IPS-15b (cell line): ENCODE measurements at regions not wholly inside any gene's neighbourhood (a gene's known extent, or its start where the extent isn't known, plus 50 kb on each side); places are given as distances from the start of the nearest gene placed in this dataset.

ENCODE experiments used
- H3K27me3 ChIP-seq: one replicate; pipeline ENCODE4 v1.6.1; 2013; ENCODE audit warnings: low read length; ENCODE audit not compliant: control insufficient read depth, insufficient read depth
- H3K36me3 ChIP-seq: one replicate; pipeline ENCODE4 v1.6.1; 2013; ENCODE audit warnings: low read length; ENCODE audit not compliant: control insufficient read depth, insufficient read depth
- H3K4me1 ChIP-seq: one replicate; pipeline ENCODE4 v1.6.1; 2013; ENCODE audit warnings: mild to moderate bottlenecking, low read length; ENCODE audit not compliant: control insufficient read depth, insufficient read depth
- H3K4me3 ChIP-seq: one replicate; pipeline ENCODE4 v1.5.1; 2013; ENCODE audit warnings: low read depth, low read length
- H3K9ac ChIP-seq: one replicate; pipeline ENCODE4 v1.6.1; 2013; ENCODE audit warnings: low read depth, mild to moderate bottlenecking, low read length
- H3K9me3 ChIP-seq: one replicate; pipeline ENCODE4 v1.6.1; 2013; ENCODE audit warnings: mild to moderate bottlenecking, low read length; ENCODE audit not compliant: control insufficient read depth, insufficient read depth

DNA sequence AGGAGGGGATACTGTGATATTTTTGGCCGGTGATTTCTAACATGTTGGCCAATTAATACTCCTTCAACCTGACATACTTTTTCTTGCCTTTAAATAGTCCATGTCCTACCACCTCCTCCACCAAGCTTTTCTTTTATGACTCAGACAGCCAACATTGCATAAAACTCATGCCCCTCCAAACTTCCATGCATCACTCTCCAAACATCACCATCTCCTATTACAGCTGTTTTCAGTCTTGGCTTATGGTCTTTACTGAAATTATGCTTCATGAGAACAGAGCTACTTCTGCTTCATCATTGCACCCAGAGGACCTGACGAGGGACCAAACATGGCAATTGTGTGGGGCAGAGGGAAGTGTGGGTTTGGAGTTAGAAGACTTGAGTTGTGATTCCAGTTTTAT, 305.4 kb downstream of the LPIN1 start:
- Histone ChIP-seq H3K27me3 (no peaks in the 10 kb centered on the region), H3K9me3 (no peaks in the 10 kb centered on the region), H3K4me1 (no peaks in the 10 kb centered on the region), H3K4me3 (no peak overlapping the region), H3K36me3 (no peaks in the 10 kb centered on the region), H3K9ac (no peak overlapping the region)

GRCh38 chr2:12052796-12053195, 306.4 kb downstream of the LPIN1 start:
- no peak overlapping the region for H3K4me3 ChIP-seq
- no peaks in the 10 kb centered on the region for H3K9me3 ChIP-seq
- no peaks in the 10 kb centered on the region for H3K4me1 ChIP-seq
- no peak overlapping the region for H3K9ac ChIP-seq
- H3K27me3 ChIP-seq = no peaks in the 10 kb centered on the region
- H3K36me3 ChIP-seq = no peaks in the 10 kb centered on the region

GRCh38 chr2:12054956-12055618, 308.7 kb downstream of the LPIN1 start:
- Histone ChIP-seq H3K4me1 (no peaks in the 10 kb centered on the region), H3K27me3 (no peaks in the 10 kb centered on the region), H3K9ac (no peak overlapping the region), H3K36me3 (no peaks in the 10 kb centered on the region), H3K4me3 (no peak overlapping the region), H3K9me3 (no peaks in the 10 kb centered on the region)

DNA sequence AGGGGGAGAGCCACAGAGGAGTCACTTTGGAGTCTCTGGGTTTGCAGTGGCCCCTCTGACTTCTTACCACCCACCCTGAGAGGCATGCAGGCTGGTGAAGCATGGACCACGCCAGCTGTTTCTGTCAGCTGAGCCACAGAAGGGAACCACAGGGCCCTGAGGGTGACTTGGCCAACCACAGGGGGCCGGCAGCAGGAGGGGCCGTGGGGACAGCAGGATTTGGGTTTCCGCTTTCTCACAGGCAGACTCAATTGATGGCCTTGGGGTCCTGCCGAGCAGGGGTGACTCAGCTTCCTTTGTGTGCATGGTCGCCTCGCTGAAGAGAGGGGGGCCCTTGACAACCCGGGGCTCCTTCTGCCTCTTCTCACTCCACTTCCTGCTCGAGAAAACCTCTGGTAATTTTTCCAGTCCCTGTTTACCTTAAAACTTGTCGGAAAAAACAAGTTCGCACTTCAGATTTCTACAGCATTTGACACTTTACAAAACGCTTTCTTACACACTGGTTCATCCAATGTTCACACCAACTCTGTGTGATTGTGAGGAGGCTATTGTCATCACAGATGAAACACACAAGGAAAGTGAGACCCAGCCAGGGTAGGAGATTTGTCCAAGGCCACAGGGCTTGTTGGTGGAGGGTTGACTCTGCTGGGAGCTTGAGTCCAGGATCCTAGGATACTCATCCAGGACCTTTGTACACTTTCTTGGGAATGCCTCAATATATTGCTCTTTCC, 311.2 kb downstream of the LPIN1 start:
- Histone ChIP-seq H3K4me3 (no peak overlapping the region), H3K4me1 (no peaks in the 10 kb centered on the region), H3K36me3 (no peaks in the 10 kb centered on the region), H3K27me3 (no peaks in the 10 kb centered on the region), H3K9ac (no peak overlapping the region), H3K9me3 (no peaks in the 10 kb centered on the region)

DNA sequence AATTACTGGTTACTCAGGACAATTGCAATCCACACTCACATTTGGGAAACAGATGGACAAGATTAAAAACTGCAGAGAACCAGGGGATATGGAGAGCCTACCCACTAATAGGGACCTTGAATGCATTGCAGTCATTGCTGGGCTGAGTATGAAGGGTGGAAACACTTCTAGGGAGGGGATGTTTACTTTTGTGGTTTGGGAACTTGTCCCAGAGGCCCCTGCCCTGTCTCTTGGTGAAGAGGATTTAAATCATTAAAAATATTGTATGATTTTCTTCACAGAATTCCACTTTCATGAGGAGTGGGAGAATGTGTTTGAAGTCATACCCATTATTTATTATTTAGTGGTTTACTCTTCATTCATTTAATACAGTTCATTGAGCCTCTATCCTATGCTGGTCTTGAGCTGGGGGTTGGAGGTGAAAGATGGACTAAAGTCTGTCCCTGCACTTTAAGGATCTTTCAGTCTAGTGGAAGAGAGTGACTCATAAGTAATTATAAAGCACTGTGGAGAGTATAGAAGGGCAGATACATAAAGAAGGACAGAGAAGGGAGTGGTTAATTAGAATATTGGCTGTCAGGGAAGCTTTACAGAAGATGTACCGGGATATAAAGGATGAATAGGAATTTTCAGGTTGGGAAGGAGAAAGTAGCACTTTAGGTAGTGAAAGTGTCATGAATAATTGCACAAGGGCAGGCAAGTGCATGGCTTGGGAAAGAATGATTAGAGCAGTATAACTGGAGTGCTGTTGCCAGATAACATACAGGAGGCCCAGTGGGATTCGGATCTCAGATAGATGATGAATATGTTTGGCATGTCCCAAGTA, 313.4 kb downstream of the LPIN1 start:
- no peaks in the 10 kb centered on the region for H3K36me3 ChIP-seq
- no peaks in the 10 kb centered on the region for H3K4me1 ChIP-seq
- no peaks in the 10 kb centered on the region for H3K27me3 ChIP-seq
- no peak overlapping the region for H3K9ac ChIP-seq
- no peaks in the 10 kb centered on the region for H3K9me3 ChIP-seq
- H3K4me3 ChIP-seq = no peak overlapping the region

DNA sequence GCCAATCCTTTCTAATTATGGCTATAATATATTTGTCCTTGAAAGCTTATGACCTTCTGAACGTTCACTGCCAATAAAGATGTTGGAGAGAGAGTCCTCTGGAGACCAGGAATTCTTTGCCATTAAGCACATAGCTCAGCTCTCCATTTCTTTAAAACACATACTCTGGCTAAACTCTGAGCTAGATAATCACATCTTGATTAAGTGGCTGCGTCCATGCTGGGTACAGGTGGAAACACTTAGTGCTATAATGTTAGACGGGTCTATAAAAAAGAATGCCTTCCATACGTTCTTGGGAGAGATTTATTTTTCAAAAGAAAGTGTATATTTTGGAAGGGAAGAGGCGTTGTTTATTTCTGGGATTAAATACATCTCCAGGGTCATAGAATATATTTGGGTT, 314.5 kb downstream of the LPIN1 start:
- Histone ChIP-seq H3K4me1 (no peaks in the 10 kb centered on the region), H3K9ac (no peak overlapping the region)

GRCh38 chr2:12061286-12062052, 315.0 kb downstream of the LPIN1 start:
- Histone ChIP-seq H3K9me3 (no peaks in the 10 kb centered on the region), H3K4me3 (no peak overlapping the region), H3K4me1 (no peaks in the 10 kb centered on the region), H3K27me3 (no peaks in the 10 kb centered on the region), H3K36me3 (no peaks in the 10 kb centered on the region), H3K9ac (no peak overlapping the region)

More for the DNA sequence above, 314.5 kb downstream of the LPIN1 start:
- H3K9me3 ChIP-seq = no peaks in the 10 kb centered on the region
- no peak overlapping the region for H3K4me3 ChIP-seq
- no peaks in the 10 kb centered on the region for H3K36me3 ChIP-seq
- no peaks in the 10 kb centered on the region for H3K27me3 ChIP-seq

DNA sequence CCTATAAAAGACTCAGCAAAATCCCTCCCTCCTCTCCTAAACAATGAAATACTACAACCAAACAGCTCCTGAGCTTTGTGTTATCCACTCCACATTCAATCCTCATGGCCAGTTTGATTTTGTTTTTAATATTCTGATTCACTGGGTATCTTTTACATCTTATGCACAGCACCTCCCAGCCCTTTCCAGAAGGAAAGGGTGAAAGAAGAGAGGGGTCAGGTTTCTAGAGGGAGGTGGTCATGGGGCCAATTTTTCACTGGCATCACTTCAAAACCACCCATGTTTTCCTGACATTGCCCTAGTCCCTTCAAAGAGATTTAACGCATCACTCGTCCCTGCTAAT, 315.6 kb downstream of the LPIN1 start:
- Histone ChIP-seq H3K4me3 (no peak overlapping the region), H3K9ac (no peak overlapping the region), H3K36me3 (no peaks in the 10 kb centered on the region), H3K4me1 (no peaks in the 10 kb centered on the region), H3K9me3 (no peaks in the 10 kb centered on the region), H3K27me3 (no peaks in the 10 kb centered on the region)

GRCh38 chr2:12063210-12063609, 316.8 kb downstream of the LPIN1 start:
- Histone ChIP-seq H3K9ac (no peak overlapping the region), H3K4me1 (no peaks in the 10 kb centered on the region), H3K36me3 (no peaks in the 10 kb centered on the region), H3K9me3 (no peaks in the 10 kb centered on the region), H3K27me3 (no peaks in the 10 kb centered on the region), H3K4me3 (no peak overlapping the region)

GRCh38 chr2:12064153-12064552, 317.7 kb downstream of the LPIN1 start:
- Histone ChIP-seq H3K4me3 (no peak overlapping the region), H3K9me3 (no peaks in the 10 kb centered on the region), H3K27me3 (no peaks in the 10 kb centered on the region), H3K36me3 (no peaks in the 10 kb centered on the region), H3K9ac (no peak overlapping the region), H3K4me1 (no peaks in the 10 kb centered on the region)

- Histone ChIP-seq H3K9ac (no peak overlapping the region), H3K36me3 (no peaks in the 10 kb centered on the region), H3K27me3 (no peaks in the 10 kb centered on the region), H3K4me3 (no peak overlapping the region), H3K9me3 (no peaks in the 10 kb centered on the region), H3K4me1 (no peaks in the 10 kb centered on the region)
These were observed 319.7 kb downstream of the LPIN1 start for GRCh38 chr2:12066116-12066515.
